NT2/D1 (cell line): ENCODE measurements at regions not wholly inside any gene's neighbourhood (a gene's known extent, or its start where the extent isn't known, plus 50 kb on each side); places are given as distances from the start of the nearest gene placed in this dataset.

Source experiments
- SUZ12 ChIP-seq: IDR thresholded peaks from 2 replicates; pipeline ENCODE4 v1.6.1; 2011; ENCODE audit not compliant: insufficient read length, insufficient read depth; ENCODE audit errors: extremely low read depth
- YY1 ChIP-seq: IDR thresholded peaks from 2 replicates; pipeline ENCODE4 v1.6.1; 2011; ENCODE audit not compliant: insufficient read length, insufficient read depth

GRCh38 chr20:62568045-62568389, 74.3 kb upstream of the SLCO4A1 start:
- TF ChIP-seq SUZ12 = no peak
- TF ChIP-seq YY1 = no peak
